IPS DF 6.9 (cell line): ENCODE measurements at regions not wholly inside any gene's neighbourhood (a gene's known extent, or its start where the extent isn't known, plus 50 kb on each side); places are given as distances from the start of the nearest gene placed in this dataset.

ENCODE experiments used
- DNase-seq: peaks from one replicate; pipeline ENCODE4 v3.0.0-alpha.2; 2013; ENCODE audit warnings: low read depth, low spot score
- H3K27ac ChIP-seq: one replicate; pipeline ENCODE4 v1.5.1; 2013; ENCODE audit warnings: low read length, control low read depth
- H3K27me3 ChIP-seq: 2 replicates; pipeline ENCODE4 v1.6.1; 2013; ENCODE audit warnings: mild to moderate bottlenecking, low read length; ENCODE audit not compliant: control insufficient read depth, insufficient read depth
- H3K36me3 ChIP-seq: 2 replicates; pipeline ENCODE4 v1.6.1; 2013; ENCODE audit warnings: low read length; ENCODE audit not compliant: control insufficient read depth, insufficient read depth
- H3K4me1 ChIP-seq: 2 replicates; pipeline ENCODE4 v1.6.1; 2013; ENCODE audit warnings: low read length; ENCODE audit not compliant: control insufficient read depth, insufficient read depth
- H3K4me3 ChIP-seq: 2 replicates; pipeline ENCODE4 v1.5.1; 2013; ENCODE audit warnings: mild to moderate bottlenecking, low read length
- H3K9me3 ChIP-seq: 2 replicates; pipeline ENCODE4 v1.6.1; 2013; ENCODE audit warnings: low read length, inconsistent platforms; ENCODE audit not compliant: control insufficient read depth, insufficient read depth
- WGBS: extraction: QIAGEN DNeasy Blood & Tissue Kit; methylation state at CpG from one replicate; pipeline ENCODE4 v1.1.7; 2013; ENCODE audit warnings: mixed read lengths, missing lambda C conversion rate; ENCODE audit not compliant: insufficient read length, insufficient coverage; 5-methylcytosine and 5-hydroxymethylcytosine counted together

- no peak overlapping the region for H3K4me3 ChIP-seq
- H3K27me3 ChIP-seq: no peaks in the 10 kb centered on the region
- WGBS: no CpG with 5 or more reads among the region's 12 CpGs
- no peaks in the 10 kb centered on the region for H3K36me3 ChIP-seq
- H3K27ac ChIP-seq: no peak overlapping the region
- no peaks in the 10 kb centered on the region for H3K9me3 ChIP-seq
- H3K4me1 ChIP-seq: peaks cover 4% of the 10 kb centered on the region; the same call in 1 of the 2 replicates
- DNase-seq: no peak
Measured at GRCh38 chr21:41593051-41593759, 85.2 kb upstream of the TMPRSS2 start.

GRCh38 chr21:41589620-41590175 is 81.7 kb upstream of the TMPRSS2 start:
- Histone ChIP-seq H3K27ac (no peak overlapping the region), H3K9me3 (no peaks in the 10 kb centered on the region), H3K36me3 (no peaks in the 10 kb centered on the region), H3K4me3 (no peak overlapping the region), H3K4me1 (peaks cover 4% of the 10 kb centered on the region; the same call in 1 of the 2 replicates), H3K27me3 (no peaks in the 10 kb centered on the region)
- WGBS: no CpG with 5 or more reads among the region's 10 CpGs
- no peak for DNase-seq

- no peak for DNase-seq
- WGBS: no CpG with 5 or more reads among the region's 2 CpGs
- no peak overlapping the region for H3K27ac ChIP-seq
- no peaks in the 10 kb centered on the region for H3K36me3 ChIP-seq
- no peaks in the 10 kb centered on the region for H3K9me3 ChIP-seq
- H3K4me1 ChIP-seq: peaks cover 6% of the 10 kb centered on the region; the same call in 1 of the 2 replicates
- H3K27me3 ChIP-seq: no peaks in the 10 kb centered on the region
- no peak overlapping the region for H3K4me3 ChIP-seq
Measured at GRCh38 chr21:41589131-41589530, 81.2 kb upstream of the TMPRSS2 start.

GRCh38 chr21:41585199-41585994 is 77.4 kb upstream of the TMPRSS2 start:
- peaks cover 4% of the 10 kb centered on the region for H3K4me1 ChIP-seq
- no peak overlapping the region for H3K4me3 ChIP-seq
- H3K27ac ChIP-seq: no peak overlapping the region
- no peak for DNase-seq
- H3K36me3 ChIP-seq: no peaks in the 10 kb centered on the region
- WGBS: 100% methylated on average over 3 of the region's 14 CpGs
- no peaks in the 10 kb centered on the region for H3K9me3 ChIP-seq
- no peaks in the 10 kb centered on the region for H3K27me3 ChIP-seq

- Histone ChIP-seq H3K4me3 (no peak overlapping the region), H3K36me3 (no peaks in the 10 kb centered on the region), H3K4me1 (peaks cover 4% of the 10 kb centered on the region), H3K9me3 (no peaks in the 10 kb centered on the region), H3K27ac (no peak overlapping the region), H3K27me3 (no peaks in the 10 kb centered on the region)
- DNase-seq: no peak
- 100% methylated on average over 4 of the region's 4 CpGs for WGBS
Measured at GRCh38 chr21:41584603-41585176, 76.7 kb upstream of the TMPRSS2 start.

- no peak for DNase-seq
- no peak overlapping the region for H3K4me3 ChIP-seq
- no peaks in the 10 kb centered on the region for H3K27me3 ChIP-seq
- H3K36me3 ChIP-seq: no peaks in the 10 kb centered on the region
- no peak overlapping the region for H3K27ac ChIP-seq
- no CpG with 5 or more reads among the region's 10 CpGs for WGBS
- no peaks in the 10 kb centered on the region for H3K9me3 ChIP-seq
- H3K4me1 ChIP-seq: peaks cover 4% of the 10 kb centered on the region
Measured at GRCh38 chr21:41583274-41583790, 75.4 kb upstream of the TMPRSS2 start.

- Histone ChIP-seq H3K9me3 (no peaks in the 10 kb centered on the region), H3K4me1 (peaks cover 4% of the 10 kb centered on the region), H3K27me3 (no peaks in the 10 kb centered on the region), H3K36me3 (no peaks in the 10 kb centered on the region), H3K27ac (no peak overlapping the region), H3K4me3 (no peak overlapping the region)
- WGBS: no CpG with 5 or more reads among the region's 7 CpGs
- DNase-seq: no peak
Measured at GRCh38 chr21:41582866-41583265, 74.9 kb upstream of the TMPRSS2 start.

- Histone ChIP-seq H3K4me1 (peaks cover 4% of the 10 kb centered on the region), H3K27me3 (no peaks in the 10 kb centered on the region), H3K27ac (no peak overlapping the region), H3K9me3 (no peaks in the 10 kb centered on the region), H3K4me3 (no peak overlapping the region), H3K36me3 (no peaks in the 10 kb centered on the region)
- no peak for DNase-seq
- no CpG with 5 or more reads among the region's 7 CpGs for WGBS
Measured at GRCh38 chr21:41582298-41582840, 74.4 kb upstream of the TMPRSS2 start.

- no peak for DNase-seq
- H3K36me3 ChIP-seq: no peaks in the 10 kb centered on the region
- no peak overlapping the region; the same call in 1 of the 2 replicates for H3K4me3 ChIP-seq
- no CpG with 5 or more reads among the region's 16 CpGs for WGBS
- no peaks in the 10 kb centered on the region for H3K27me3 ChIP-seq
- no peaks in the 10 kb centered on the region for H3K9me3 ChIP-seq
- no peak overlapping the region for H3K27ac ChIP-seq
- H3K4me1 ChIP-seq: peaks cover 4% of the 10 kb centered on the region
Measured at GRCh38 chr21:41581592-41582228, 73.8 kb upstream of the TMPRSS2 start.
